HEK293 (cell line): ENCODE measurements at regions not wholly inside any gene's neighbourhood (a gene's known extent, or its start where the extent isn't known, plus 50 kb on each side); places are given as distances from the start of the nearest gene placed in this dataset.

Source experiments
- CTCF ChIA-PET: fragments of 350-600 bp; formaldehyde crosslinking; extraction: SDS; loops from one replicate; lab custom pipeline; 2021; ENCODE audit warnings: antibody characterized with exemption; lab: Yijun Ruan, JAX
- POLR2A ChIA-PET: fragments of 300-600 bp; formaldehyde crosslinking; extraction: SDS; loops from one replicate; lab custom pipeline; 2020; ENCODE audit warnings: antibody characterized with exemption, inconsistent platforms; lab: Yijun Ruan, JAX
- H3K27ac ChIP-seq: fragments of 200-500 bp; sonication (Bioruptor generic); 2 replicates; pipeline ENCODE4 v1.5.1; 2014; ENCODE audit warnings: low read depth, low read length, control low read depth, inconsistent platforms; ENCODE audit errors: extremely low read depth
- H3K36me3 ChIP-seq, 2 experiments: fragments of 200-500 bp in 1 of 2; sonication (Bioruptor generic) in 1 of 2; 1 replicate in 1 of 2; 2 replicates in 1 of 2; pipeline ENCODE4 v1.5.1; 2014 to 2017; ENCODE audit warnings: inconsistent platforms in 2 of 2, low read length in 2 of 2; ENCODE audit not compliant: control insufficient read depth in 2 of 2, insufficient read depth in 1 of 2
- H3K4me1 ChIP-seq: fragments of 200-500 bp; sonication (Bioruptor generic); 2 replicates; pipeline ENCODE4 v1.5.1; 2014; ENCODE audit warnings: mild to moderate bottlenecking, low read length, inconsistent platforms; ENCODE audit not compliant: control insufficient read depth, insufficient read depth
- H3K4me3 ChIP-seq: 2 replicates; pipeline ENCODE4 v1.5.1; 2011; ENCODE audit warnings: low read depth, mild to moderate bottlenecking, control low read depth, low read length, moderate library complexity
- H3K9me3 ChIP-seq: fragments of 200-500 bp; sonication (Bioruptor generic); 2 replicates; pipeline ENCODE4 v1.5.1; 2014; ENCODE audit warnings: low read depth, low read length, inconsistent platforms; ENCODE audit not compliant: control insufficient read depth, insufficient read depth
- FEZF1 ChIP-seq: fragments of 450-650 bp; formaldehyde crosslinking; IDR thresholded peaks from 2 replicates; pipeline ENCODE4 v1.5.1; 2016; ENCODE audit warnings: missing biosample characterization, missing genetic modification characterization
- HOXA7 ChIP-seq: sonication (generic); formaldehyde crosslinking; IDR thresholded peaks from 2 replicates; pipeline ENCODE4 v1.8.1; 2022; ENCODE audit warnings: missing genetic modification reagents, borderline replicate concordance
- KLF1 ChIP-seq: fragments of 450-650 bp; formaldehyde crosslinking; IDR thresholded peaks from 2 replicates; pipeline ENCODE4 v1.5.1; 2016; ENCODE audit warnings: missing biosample characterization, missing genetic modification characterization
- KLF7 ChIP-seq: fragments of 450-650 bp; formaldehyde crosslinking; IDR thresholded peaks from 2 replicates; pipeline ENCODE4 v1.5.1; 2016; ENCODE audit warnings: missing biosample characterization, missing genetic modification characterization, borderline replicate concordance
- TCF7L2 ChIP-seq: IDR thresholded peaks from 2 replicates; pipeline ENCODE4 v1.6.1; 2011; ENCODE audit warnings: low read depth, mild to moderate bottlenecking, inconsistent platforms, low read length, moderate library complexity, borderline replicate concordance
- ZFP41 ChIP-seq: fragments of 450-650 bp; formaldehyde crosslinking; IDR thresholded peaks from 2 replicates; pipeline ENCODE4 v1.5.1; 2016; ENCODE audit warnings: missing biosample characterization, missing genetic modification characterization, borderline replicate concordance
- ZNF138 ChIP-seq: fragments of 450-650 bp; formaldehyde crosslinking; IDR thresholded peaks from 2 replicates; pipeline ENCODE4 v1.5.1; 2016; ENCODE audit warnings: missing biosample characterization, missing genetic modification characterization, borderline replicate concordance
- ZNF174 ChIP-seq: fragments of 450-650 bp; formaldehyde crosslinking; IDR thresholded peaks from 2 replicates; pipeline ENCODE4 v1.5.0; 2017; ENCODE audit warnings: missing biosample characterization, mild to moderate bottlenecking, missing genetic modification characterization
- ZNF223 ChIP-seq: fragments of 450-650 bp; formaldehyde crosslinking; IDR thresholded peaks from 2 replicates; pipeline ENCODE4 v1.5.1; 2016; ENCODE audit warnings: missing biosample characterization, missing genetic modification characterization
- ZNF350 ChIP-seq: fragments of 450-650 bp; formaldehyde crosslinking; IDR thresholded peaks from 2 replicates; pipeline ENCODE4 v1.5.0; 2017; ENCODE audit warnings: missing biosample characterization, mild to moderate bottlenecking, missing genetic modification characterization
- ZNF433 ChIP-seq: fragments of 450-650 bp; formaldehyde crosslinking; IDR thresholded peaks from 2 replicates; pipeline ENCODE4 v1.5.1; 2016; ENCODE audit warnings: missing biosample characterization, missing genetic modification characterization, low read depth
- ZNF544 ChIP-seq: fragments of 450-650 bp; formaldehyde crosslinking; IDR thresholded peaks from 2 replicates; pipeline ENCODE4 v1.5.0; 2017; ENCODE audit warnings: missing biosample characterization, missing genetic modification characterization
- ZSCAN16 ChIP-seq: fragments of 450-650 bp; formaldehyde crosslinking; IDR thresholded peaks from 2 replicates; pipeline ENCODE4 v1.5.1; 2016; ENCODE audit warnings: missing biosample characterization, missing genetic modification characterization
- TF ChIP-seq, protein P1 (sequence below): fragments of 450-650 bp; IDR thresholded peaks from 2 replicates; pipeline ENCODE4 v1.5.1; 2018; ENCODE audit warnings: missing biosample characterization, missing genetic modification characterization
- TF ChIP-seq, protein P2 (sequence below): fragments of 450-650 bp; formaldehyde crosslinking; IDR thresholded peaks from 2 replicates; pipeline ENCODE4 v1.5.1; 2016; ENCODE audit warnings: missing biosample characterization, missing genetic modification characterization
- TF ChIP-seq, protein P3 (sequence below): fragments of 450-650 bp; formaldehyde crosslinking; IDR thresholded peaks from 2 replicates; pipeline ENCODE4 v1.5.1; 2016; ENCODE audit warnings: missing biosample characterization, missing genetic modification characterization
- TF ChIP-seq, protein P4 (sequence below): fragments of 450-650 bp; IDR thresholded peaks from 2 replicates; pipeline ENCODE4 v1.5.1; 2018; ENCODE audit warnings: missing biosample characterization, mild to moderate bottlenecking, missing genetic modification characterization
- TF ChIP-seq, protein P5 (sequence below): fragments of 450-650 bp; formaldehyde crosslinking; IDR thresholded peaks from 2 replicates; pipeline ENCODE4 v1.5.1; 2016; ENCODE audit warnings: missing biosample characterization, missing genetic modification characterization
- TF ChIP-seq, protein P6 (sequence below): fragments of 450-650 bp; formaldehyde crosslinking; IDR thresholded peaks from 2 replicates; pipeline ENCODE4 v1.5.1; 2017; ENCODE audit warnings: missing biosample characterization, missing genetic modification characterization

DNA sequence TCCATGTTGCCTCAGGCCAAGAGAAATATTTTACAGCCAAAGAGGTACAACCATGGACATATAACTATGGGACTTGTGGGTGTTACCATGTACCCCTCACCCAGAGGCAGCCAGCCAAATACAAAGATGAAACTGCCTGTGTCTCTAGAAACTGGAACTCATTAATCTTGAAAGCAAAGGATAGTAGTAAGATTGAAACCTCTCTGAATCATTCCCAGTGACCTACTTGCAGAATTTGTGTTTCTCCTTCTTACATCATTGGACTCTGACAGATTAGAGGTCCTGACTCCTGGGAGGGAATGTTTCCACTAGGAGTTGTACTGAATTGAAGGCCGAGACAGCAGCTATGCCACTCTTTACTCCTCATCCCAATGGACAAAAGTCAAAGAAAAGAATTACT lies 257.4 kb upstream of the UBASH3B start (continued):
- TF ChIP-seq, protein P1, sequence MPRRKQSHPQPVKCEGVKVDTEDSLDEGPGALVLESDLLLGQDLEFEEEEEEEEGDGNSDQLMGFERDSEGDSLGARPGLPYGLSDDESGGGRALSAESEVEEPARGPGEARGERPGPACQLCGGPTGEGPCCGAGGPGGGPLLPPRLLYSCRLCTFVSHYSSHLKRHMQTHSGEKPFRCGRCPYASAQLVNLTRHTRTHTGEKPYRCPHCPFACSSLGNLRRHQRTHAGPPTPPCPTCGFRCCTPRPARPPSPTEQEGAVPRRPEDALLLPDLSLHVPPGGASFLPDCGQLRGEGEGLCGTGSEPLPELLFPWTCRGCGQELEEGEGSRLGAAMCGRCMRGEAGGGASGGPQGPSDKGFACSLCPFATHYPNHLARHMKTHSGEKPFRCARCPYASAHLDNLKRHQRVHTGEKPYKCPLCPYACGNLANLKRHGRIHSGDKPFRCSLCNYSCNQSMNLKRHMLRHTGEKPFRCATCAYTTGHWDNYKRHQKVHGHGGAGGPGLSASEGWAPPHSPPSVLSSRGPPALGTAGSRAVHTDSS: no peak
- TF ChIP-seq ZNF174 (tag by site-specific recombination) (no peak), ZNF544 (tag by site-specific recombination) (no peak), KLF7 (tag by site-specific recombination) (no peak), ZFP41 (tag by site-specific recombination) (no peak), ZSCAN16 (tag by site-specific recombination) (no peak), ZNF350 (tag by site-specific recombination) (no peak)
- TF ChIP-seq, protein P2, sequence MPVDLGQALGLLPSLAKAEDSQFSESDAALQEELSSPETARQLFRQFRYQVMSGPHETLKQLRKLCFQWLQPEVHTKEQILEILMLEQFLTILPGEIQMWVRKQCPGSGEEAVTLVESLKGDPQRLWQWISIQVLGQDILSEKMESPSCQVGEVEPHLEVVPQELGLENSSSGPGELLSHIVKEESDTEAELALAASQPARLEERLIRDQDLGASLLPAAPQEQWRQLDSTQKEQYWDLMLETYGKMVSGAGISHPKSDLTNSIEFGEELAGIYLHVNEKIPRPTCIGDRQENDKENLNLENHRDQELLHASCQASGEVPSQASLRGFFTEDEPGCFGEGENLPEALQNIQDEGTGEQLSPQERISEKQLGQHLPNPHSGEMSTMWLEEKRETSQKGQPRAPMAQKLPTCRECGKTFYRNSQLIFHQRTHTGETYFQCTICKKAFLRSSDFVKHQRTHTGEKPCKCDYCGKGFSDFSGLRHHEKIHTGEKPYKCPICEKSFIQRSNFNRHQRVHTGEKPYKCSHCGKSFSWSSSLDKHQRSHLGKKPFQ (tag by site-specific recombination): no peak
- TF ChIP-seq, protein P3, sequence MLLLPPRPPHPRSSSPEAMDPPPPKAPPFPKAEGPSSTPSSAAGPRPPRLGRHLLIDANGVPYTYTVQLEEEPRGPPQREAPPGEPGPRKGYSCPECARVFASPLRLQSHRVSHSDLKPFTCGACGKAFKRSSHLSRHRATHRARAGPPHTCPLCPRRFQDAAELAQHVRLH: no peak
- TF ChIP-seq, protein P4, sequence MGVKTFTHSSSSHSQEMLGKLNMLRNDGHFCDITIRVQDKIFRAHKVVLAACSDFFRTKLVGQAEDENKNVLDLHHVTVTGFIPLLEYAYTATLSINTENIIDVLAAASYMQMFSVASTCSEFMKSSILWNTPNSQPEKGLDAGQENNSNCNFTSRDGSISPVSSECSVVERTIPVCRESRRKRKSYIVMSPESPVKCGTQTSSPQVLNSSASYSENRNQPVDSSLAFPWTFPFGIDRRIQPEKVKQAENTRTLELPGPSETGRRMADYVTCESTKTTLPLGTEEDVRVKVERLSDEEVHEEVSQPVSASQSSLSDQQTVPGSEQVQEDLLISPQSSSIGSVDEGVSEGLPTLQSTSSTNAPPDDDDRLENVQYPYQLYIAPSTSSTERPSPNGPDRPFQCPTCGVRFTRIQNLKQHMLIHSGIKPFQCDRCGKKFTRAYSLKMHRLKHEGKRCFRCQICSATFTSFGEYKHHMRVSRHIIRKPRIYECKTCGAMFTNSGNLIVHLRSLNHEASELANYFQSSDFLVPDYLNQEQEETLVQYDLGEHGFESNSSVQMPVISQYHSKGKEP (tag by site-specific recombination): no peak
- TF ChIP-seq, protein P5, sequence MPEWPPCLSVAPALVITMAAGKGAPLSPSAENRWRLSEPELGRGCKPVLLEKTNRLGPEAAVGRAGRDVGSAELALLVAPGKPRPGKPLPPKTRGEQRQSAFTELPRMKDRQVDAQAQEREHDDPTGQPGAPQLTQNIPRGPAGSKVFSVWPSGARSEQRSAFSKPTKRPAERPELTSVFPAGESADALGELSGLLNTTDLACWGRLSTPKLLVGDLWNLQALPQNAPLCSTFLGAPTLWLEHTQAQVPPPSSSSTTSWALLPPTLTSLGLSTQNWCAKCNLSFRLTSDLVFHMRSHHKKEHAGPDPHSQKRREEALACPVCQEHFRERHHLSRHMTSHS (tag by site-specific recombination): no peak
- TF ChIP-seq, protein P6, sequence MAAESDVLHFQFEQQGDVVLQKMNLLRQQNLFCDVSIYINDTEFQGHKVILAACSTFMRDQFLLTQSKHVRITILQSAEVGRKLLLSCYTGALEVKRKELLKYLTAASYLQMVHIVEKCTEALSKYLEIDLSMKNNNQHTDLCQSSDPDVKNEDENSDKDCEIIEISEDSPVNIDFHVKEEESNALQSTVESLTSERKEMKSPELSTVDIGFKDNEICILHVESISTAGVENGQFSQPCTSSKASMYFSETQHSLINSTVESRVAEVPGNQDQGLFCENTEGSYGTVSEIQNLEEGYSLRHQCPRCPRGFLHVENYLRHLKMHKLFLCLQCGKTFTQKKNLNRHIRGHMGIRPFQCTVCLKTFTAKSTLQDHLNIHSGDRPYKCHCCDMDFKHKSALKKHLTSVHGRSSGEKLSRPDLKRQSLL (tag by site-specific recombination): no peak

DNA sequence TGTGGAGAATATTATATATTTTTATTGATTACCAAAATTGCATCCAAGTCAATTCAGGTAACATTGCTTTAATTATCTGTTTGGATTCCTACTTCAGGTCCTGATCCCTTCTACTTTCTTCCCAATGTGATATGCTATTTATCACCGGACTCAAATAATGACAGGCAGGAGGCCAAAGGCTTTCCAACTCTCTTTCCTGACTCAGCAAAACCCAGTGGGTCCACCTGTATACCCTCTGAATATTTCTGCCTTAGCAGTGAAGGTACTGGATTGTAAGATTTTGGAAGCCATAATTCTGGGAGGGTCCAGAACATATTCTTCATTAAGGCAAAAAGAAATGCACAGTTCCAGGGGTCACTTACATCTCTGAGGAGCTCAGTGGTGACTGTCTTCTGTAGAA lies 260.2 kb upstream of the UBASH3B start:
- Histone ChIP-seq H3K4me3 (no peak overlapping the region), H3K27ac (no peak overlapping the region), H3K36me3 (no peaks in the 10 kb centered on the region), H3K4me1 (no peaks in the 10 kb centered on the region), H3K9me3 (no peaks in the 10 kb centered on the region)
- ChIA-PET CTCF (interaction anchor here (0.6 kb wide), 1 partner anchor 734 kb away, joined by 3 read pairs; no protein-coding TSS in a partner anchor), POLR2A (no interaction called here)
- TF ChIP-seq FEZF1 (tag by site-specific recombination) (no peak), ZNF223 (tag by site-specific recombination) (no peak), KLF1 (tag by site-specific recombination) (no peak)

DNA sequence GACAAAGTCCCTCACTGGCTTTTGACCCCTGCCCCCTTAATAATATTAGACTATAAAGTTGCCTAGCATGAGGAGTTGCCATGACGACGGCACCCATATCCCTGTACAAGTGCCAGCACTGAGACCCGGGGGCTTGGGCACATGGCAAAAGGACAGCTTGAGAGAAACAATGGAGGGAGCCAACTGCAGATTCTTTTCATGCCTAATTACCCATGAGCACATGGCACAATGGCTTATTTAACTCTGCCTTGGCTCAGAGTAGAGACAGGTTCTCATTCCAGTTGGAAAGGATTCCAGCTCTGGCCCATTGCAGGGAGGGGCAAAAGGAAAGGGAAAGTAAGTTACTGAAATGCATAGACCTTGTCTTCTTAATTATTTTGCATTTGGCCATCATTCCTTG lies 261.2 kb upstream of the UBASH3B start:
- H3K9me3 ChIP-seq: no peaks in the 10 kb centered on the region
- H3K27ac ChIP-seq: no peak overlapping the region
- CTCF ChIA-PET: no interaction called here
- POLR2A ChIA-PET: no interaction called here
- no peaks in the 10 kb centered on the region for H3K4me1 ChIP-seq
- H3K4me3 ChIP-seq: no peak overlapping the region
- H3K36me3 ChIP-seq: no peaks in the 10 kb centered on the region
- TF ChIP-seq TCF7L2 (no peak), ZNF433 (tag by site-specific recombination) (no peak), ZNF138 (tag by site-specific recombination) (no peak), HOXA7 (no peak)
